LNCaP clone FGC (cell line): ENCODE measurements at regions not wholly inside any gene's neighbourhood (a gene's known extent, or its start where the extent isn't known, plus 50 kb on each side); places are given as distances from the start of the nearest gene placed in this dataset.
"Not testable (repeated sequence)": the region's sequence is repeated elsewhere in the genome, so short reads cannot be mapped to it uniquely, and the experiment has no call there.

Experiments used
- DNase-seq: peaks from one replicate; pipeline ENCODE4 v3.0.0-alpha.2; 2011; ENCODE audit warnings: low read depth
- H3K4me3 ChIP-seq: 2 replicates; pipeline ENCODE4 v1.5.1; 2011; ENCODE audit warnings: mild to moderate bottlenecking, low read depth, low read length, control low read depth
- TF ChIP-seq, protein P1 (sequence below): IDR thresholded peaks from 2 replicates; pipeline ENCODE4 v1.5.1; 2012; ENCODE audit warnings: mild to moderate bottlenecking; ENCODE audit not compliant: control insufficient read depth, insufficient read depth; ENCODE audit errors: extremely low read depth

DNA sequence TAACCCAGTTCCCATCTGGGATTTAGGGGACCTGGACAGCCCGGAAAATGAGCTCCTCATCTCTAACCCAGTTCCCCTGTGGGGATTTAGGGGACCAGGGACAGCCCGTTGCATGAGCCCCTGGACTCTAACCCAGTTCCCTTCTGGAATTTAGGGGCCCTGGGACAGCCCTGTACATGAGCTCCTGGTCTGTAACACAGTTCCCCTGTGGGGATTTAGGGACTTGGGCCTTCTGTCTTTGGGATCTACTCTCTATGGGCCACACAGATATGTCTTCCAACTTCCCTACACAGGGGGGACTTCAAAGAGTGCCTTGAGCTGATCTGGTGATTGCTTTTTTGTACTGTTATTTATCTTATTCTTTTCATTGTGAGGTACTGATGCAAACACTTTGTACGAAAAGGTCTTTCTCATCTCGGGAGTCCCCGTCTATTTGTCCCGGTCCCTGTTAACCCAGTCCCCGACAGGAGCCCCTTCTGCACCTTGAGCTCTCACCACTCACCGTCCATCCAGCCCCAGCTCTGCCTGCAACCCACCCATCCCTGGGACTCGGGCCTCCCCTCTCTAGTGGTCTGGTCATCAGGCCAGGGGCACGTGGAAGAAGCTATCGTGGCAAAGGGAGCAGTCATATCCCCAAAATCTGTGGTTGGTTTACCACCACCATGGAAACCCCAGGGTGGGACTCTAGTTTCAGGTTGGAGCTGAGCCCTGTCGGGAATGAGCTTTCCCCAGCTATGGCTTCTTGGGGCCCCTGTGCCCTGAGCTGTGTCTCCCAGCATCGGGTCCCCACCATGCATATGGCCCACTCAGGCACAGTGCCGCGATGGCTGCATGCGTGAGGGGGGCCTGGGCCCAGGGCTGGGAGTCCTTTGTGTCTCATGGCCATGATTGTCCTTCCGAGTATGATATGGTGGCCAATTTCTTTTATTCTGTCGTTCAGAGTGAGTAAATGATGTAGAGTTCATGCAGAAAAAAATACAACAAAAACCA is 270.4 kb upstream of the PLCXD1 start:
- not testable (repeated sequence) for DNase-seq, H3K4me3 ChIP-seq

DNA sequence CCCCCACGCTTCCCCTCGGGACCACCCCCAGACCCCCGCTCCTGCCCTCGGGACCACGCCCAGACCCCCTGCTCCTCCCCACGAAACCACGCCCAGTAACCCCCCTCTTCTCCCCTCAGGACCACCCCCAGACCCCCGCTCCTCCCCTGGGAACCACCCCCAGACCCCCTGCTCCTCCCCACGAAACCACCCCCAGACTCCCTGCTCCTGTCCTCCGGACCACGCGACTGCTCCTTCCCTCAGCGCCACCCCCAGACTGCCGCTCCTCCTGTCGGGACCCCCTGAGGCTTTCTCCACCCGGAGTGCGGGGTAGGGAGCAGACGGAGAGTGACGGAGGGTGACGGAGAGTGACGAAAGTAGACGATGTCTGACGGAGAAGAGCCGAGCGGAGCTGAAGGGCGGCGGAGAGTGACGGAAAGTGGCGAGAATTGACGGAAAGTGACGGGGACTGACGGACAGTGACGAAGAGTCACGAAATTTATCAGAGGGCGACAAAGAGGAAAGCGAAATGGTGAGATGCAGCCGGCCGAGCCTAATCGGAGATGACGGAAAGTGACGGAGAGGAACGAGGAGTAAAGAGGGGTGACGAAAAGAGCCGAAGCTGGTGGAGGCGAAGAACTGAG is 267.2 kb upstream of the PLCXD1 start:
- peak overlapping the region; percentile 36; the same call in 1 of the 2 replicates for H3K4me3 ChIP-seq
- not testable (repeated sequence) for DNase-seq

DNA sequence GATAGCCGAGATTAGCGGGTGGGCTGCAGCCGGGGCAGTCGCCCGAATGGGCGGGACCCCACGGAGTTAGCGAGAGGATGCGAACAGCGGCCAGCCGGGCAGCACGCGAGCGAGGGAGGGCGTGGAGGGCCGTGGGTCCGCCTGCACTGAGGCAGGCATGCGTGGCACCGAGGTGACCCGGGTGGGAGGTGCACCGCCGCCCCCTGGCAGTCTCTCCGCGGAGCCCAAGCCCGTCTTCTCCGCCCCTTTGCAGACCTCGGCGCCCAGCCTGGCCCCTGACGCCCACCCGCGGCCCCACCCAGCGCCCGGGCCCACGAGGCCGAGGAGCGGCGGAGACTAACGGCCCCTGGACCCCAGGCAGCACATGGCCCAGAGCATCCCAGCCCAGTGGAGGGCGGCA is 266.7 kb upstream of the PLCXD1 start:
- not testable (repeated sequence) for H3K4me3 ChIP-seq, DNase-seq

DNA sequence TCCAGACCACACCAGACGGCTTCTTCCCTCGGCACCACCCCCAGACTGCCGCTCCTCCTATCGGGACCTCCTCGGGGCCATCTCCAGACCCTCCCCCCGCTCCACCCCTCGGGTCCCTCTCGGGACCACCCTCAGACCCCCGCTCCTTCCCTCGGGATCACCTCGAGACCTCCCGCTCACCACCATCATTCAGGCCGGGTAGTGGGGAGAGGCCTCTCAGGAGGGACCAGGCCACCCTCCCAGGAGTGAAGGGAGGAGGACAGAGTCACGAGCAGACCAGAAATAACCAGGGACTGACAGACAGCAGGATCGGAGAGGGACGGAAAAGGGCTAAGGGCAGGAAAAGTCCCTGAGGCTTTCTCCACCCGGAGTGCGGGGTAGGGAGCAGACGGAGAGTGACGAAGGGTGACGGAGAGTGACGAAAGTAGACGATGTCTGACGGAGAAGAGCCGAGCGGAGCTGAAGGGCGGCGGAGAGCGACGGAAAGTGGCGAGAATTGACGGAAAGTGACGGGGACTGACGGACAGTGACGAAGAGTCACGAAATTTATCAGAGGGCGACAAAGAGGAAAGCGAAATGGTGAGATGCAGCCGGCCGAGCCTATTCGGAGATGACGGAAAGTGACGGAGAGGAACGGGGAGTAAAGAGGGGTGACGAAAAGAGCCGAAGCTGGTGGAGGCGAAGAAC is 262.3 kb upstream of the PLCXD1 start:
- DNase-seq, H3K4me3 ChIP-seq: not testable (repeated sequence)

DNA sequence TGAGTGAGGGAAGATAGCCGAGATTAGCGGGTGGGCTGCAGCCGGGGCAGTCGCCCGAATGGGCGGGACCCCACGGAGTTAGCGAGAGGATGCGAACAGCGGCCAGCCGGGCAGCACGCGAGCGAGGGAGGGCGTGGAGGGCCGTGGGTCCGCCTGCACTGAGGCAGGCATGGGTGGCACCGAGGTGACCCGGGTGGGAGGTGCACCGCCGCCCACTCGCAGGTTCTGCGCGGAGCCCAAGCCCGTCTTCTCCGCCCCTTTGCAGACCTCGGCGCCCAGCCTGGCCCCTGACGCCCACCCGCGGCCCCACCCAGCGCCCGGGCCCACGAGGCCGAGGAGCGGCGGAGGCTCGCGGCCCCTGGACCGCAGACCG is 261.7 kb upstream of the PLCXD1 start:
- not testable (repeated sequence) for DNase-seq, H3K4me3 ChIP-seq

DNA sequence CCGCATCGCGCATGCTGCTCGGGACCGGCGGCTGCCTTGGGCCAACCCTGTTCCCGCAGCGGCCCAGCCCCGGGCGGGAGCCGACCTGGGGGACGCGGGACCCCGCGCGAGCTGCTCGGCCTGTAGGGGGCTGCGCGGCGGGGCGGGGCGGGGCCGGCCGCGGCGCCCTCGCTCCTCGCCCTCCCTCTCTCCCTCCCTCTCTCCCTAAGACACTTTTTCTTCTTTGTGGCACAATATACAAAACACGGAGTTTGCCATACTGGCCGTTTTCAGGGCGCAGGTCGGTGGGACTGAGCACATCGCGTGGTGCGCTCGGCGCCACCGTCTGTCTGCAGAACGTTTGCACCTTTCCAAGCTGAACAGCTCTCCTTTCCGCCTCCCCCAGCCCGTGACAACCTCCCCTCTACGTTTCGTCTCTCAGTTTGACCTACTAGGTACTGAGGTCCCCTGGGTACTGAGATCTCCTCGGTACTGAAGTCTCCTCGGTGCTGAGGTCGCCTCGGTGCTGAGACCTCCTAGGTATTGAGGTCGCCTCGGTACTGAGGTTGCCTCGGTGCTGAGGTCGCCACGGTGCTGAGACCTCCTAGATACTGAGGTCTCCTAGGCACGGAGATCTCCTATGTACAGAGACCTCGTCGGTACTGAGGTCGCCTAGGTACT is 261.1 kb upstream of the PLCXD1 start:
- H3K4me3 ChIP-seq = peak overlapping the region; percentile 21; the same call in 1 of the 2 replicates
- no peak for DNase-seq
- TF ChIP-seq, protein P1, sequence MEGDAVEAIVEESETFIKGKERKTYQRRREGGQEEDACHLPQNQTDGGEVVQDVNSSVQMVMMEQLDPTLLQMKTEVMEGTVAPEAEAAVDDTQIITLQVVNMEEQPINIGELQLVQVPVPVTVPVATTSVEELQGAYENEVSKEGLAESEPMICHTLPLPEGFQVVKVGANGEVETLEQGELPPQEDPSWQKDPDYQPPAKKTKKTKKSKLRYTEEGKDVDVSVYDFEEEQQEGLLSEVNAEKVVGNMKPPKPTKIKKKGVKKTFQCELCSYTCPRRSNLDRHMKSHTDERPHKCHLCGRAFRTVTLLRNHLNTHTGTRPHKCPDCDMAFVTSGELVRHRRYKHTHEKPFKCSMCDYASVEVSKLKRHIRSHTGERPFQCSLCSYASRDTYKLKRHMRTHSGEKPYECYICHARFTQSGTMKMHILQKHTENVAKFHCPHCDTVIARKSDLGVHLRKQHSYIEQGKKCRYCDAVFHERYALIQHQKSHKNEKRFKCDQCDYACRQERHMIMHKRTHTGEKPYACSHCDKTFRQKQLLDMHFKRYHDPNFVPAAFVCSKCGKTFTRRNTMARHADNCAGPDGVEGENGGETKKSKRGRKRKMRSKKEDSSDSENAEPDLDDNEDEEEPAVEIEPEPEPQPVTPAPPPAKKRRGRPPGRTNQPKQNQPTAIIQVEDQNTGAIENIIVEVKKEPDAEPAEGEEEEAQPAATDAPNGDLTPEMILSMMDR = no peak

DNA sequence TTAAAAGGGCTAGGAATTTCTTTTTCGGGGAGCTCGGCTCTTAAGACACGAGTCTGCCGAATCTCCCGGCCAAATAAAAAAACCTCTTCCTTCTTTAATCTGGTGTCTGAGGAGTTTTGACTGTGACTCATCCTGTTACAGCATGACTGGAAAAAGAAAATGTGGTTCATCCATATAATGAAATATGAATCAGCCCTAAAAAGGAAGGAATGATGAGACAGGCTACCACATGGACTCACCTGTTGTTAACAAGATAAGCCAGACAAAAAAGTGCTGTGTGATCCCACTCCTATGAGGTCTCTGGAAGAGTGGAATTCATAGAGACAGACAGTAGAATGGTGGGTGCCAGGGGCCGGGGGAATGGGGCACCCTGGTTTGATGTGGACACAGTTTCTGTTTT is 257.0 kb upstream of the PLCXD1 start:
- not testable (repeated sequence) for H3K4me3 ChIP-seq, DNase-seq
